Motor neuron (in vitro differentiated cells): ENCODE measurements at regions not wholly inside any gene's neighbourhood (a gene's known extent, or its start where the extent isn't known, plus 50 kb on each side); places are given as distances from the start of the nearest gene placed in this dataset.
A peak's percentile ranks its signal among the peaks of the same experiment; 100 is the strongest.

ENCODE experiments used
- ATAC-seq, 8 experiments: fragments of 200-7000 bp; cut with Tn5 transposase; replicated peaks in 6 of 8; 2 replicates each; pipeline ENCODE4 v1.8.0; 2021; ENCODE audit warnings: mild to moderate bottlenecking in 8 of 8, moderate library complexity in 8 of 8
- H3K27ac ChIP-seq, 2 donors: fragments of 250-450 bp; sonication (Bioruptor Pico); 2 replicates each; pipeline ENCODE4 v1.9.0; 2021; ENCODE audit warnings: antibody characterized with exemption in 2 of 2, mild to moderate bottlenecking in 2 of 2, moderate library complexity in 1 of 2
- H3K4me1 ChIP-seq, 2 donors: fragments of 250-450 bp; sonication (Bioruptor Pico); replicated peaks in 1 of 2; 2 replicates each; pipeline ENCODE4 v1.6.1; 2021; ENCODE audit warnings: antibody characterized with exemption in 2 of 2, mild to moderate bottlenecking in 2 of 2, moderate library complexity in 1 of 2
- H3K4me3 ChIP-seq, 5 donors: fragments of 250-450 bp; sonication (Bioruptor Pico); 2 replicates each; pipeline ENCODE4 v1.9.0; 2021; ENCODE audit warnings: antibody characterized with exemption in 5 of 5, mild to moderate bottlenecking in 5 of 5, moderate library complexity in 4 of 5
- WGBS, 10 experiments: fragments of 450-650 bp; shearing (Covaris generic); methylation state at CpG; one replicate each; pipeline ENCODE4 v1.0.0; 2022; 5-methylcytosine and 5-hydroxymethylcytosine counted together
- in situ Hi-C, 9 experiments: fragments of 400-800 bp; cut with MboI; loops; one replicate each; pipeline ENCODE4 v1.15.0; 2021; ENCODE audit warnings: low sequenced_read_pairs in 9 of 9, low pct_unique_long_range_greater_than_20kb in 2 of 9; ENCODE audit not compliant: unreplicated experiment in 9 of 9

DNA sequence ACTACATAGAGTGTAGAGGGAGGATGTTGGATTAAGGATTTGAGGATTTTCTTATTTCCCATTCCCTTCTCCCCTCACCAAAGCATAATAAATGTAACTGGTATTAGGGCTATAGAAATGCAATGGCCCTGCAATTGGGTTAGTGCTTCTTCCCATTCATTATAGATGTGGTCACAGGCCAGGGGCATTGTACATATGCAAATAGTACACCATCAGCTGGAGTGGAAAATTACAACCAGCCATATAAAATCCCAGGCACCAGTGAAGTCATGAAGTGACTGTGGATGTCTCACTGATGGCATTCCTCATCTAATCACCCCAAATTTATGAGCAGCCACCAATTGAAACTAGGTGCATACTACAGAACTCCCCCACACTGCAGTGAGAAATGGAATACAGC lies 105.9 kb downstream of the PLK2 start:
- in situ Hi-C loops, result no loop called here
- H3K4me3 ChIP-seq, result no peak overlapping the region
- peak in 6 of 8 experiments; percentile 26 to 67 (median 58) for ATAC-seq
- H3K4me1 ChIP-seq, result peaks cover 0 to 6% of the 10 kb centered on the region in 2 donors
- H3K27ac ChIP-seq, result no peak overlapping the region

GRCh38 chr5:58351190-58351589 lies 108.7 kb downstream of the PLK2 start:
- no peak overlapping the region for H3K4me3 ChIP-seq
- in situ Hi-C loops, result no loop called here
- WGBS, 10 experiments, result 29 to 100% (median 100%) methylated on average over 1 of the region's 1 CpG; no CpG with 5 or more reads in 2 of the 10 experiments
- H3K27ac ChIP-seq, result no peak overlapping the region
- peak in 3 of 8 experiments; percentile 52 to 63 (median 55) for ATAC-seq
- H3K4me1 ChIP-seq, result no peaks in the 10 kb centered on the region

DNA sequence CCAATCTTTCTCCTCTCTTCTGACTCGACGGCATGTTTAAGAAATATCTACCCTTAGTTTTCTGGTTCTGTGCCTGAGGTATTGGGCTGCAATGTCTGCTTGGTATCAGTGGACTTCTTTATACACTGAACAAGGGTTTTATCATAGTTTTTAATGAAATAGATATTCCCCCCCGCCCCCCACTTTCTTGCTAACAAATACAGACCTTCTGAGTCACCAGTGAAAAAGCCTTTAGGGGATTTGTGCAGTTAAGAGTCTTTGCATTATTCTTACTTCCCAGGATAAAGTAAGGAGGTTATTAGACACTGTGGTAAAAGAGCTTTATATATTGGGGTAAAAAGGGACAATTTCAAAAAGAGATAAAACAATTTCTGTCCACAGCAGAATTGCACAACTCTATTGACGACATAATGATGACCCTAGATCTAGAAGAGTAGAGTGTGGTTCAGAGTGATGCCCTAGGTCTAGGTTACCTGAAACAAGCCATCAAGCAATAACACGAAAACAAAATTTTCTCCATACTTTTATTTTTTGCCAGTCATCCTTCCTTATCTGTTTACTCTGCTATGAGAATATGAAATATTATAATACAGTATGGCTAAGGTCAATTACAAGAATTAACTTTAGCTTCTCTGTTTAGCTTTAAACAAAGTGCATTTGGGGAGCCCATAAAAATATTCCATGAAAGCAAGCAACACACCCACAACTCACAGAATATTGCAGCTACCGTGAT lies 110.7 kb downstream of the PLK2 start:
- WGBS, 10 experiments, result 71 to 100% (median 95%) methylated on average over 1 to 5 of the region's 6 CpGs; no CpG with 5 or more reads in 1 of the 10 experiments
- no peak for ATAC-seq
- in situ Hi-C loops, result loop anchor here in 1 of 9 experiments (25.0 kb wide), 1 partner anchor 88 kb away; no protein-coding TSS in a partner anchor

DNA sequence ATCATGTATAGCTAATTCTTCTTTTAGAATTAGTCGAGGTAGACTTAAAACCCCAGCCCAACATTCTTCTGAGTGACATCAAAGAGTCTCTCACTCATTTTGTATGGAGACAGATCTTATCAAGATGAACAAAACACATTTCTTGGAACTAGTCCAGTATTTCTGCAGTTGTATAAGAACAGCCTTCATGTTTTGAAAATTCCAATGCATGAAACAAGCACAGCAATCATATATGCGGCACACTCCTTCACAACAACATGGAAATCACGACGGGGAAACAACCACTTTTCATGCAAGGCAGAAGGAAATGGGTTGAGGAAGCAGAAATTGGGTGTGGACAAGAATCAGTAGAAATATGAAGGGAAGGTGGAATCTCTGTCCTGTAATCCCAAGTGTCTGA lies 113.8 kb downstream of the PLK2 start:
- in situ Hi-C loops, result loop anchor here in 1 of 9 experiments (25.0 kb wide), 1 partner anchor 91 kb away; no protein-coding TSS in a partner anchor
- peak in 3 of 8 experiments; percentile 46 to 83 (median 68) for ATAC-seq
- 7 to 100% (median 73%) methylated on average over 1 to 4 of the region's 4 CpGs for WGBS, 10 experiments

More for the DNA sequence above, 110.7 kb downstream of the PLK2 start:
- H3K4me1 ChIP-seq, result no peaks in the 10 kb centered on the region
- H3K4me3 ChIP-seq, result no peak overlapping the region
- no peak overlapping the region for H3K27ac ChIP-seq

GRCh38 chr5:58341476-58341875 lies 118.4 kb downstream of the PLK2 start:
- Histone ChIP-seq H3K27ac (no peak overlapping the region), H3K4me1 (no peaks in the 10 kb centered on the region), H3K4me3 (no peak overlapping the region)
- in situ Hi-C loops, result loop anchor here in 1 of 9 experiments (25.0 kb wide), 1 partner anchor 96 kb away; no protein-coding TSS in a partner anchor
- 59 to 100% (median 84%) methylated on average over 1 to 2 of the region's 2 CpGs for WGBS, 10 experiments
- peak in 1 of 8 experiments; percentile 13 for ATAC-seq

More for the DNA sequence above, 113.8 kb downstream of the PLK2 start:
- Histone ChIP-seq H3K27ac (no peak overlapping the region), H3K4me1 (no peaks in the 10 kb centered on the region), H3K4me3 (no peak overlapping the region)

- peak in 2 of 8 experiments; percentile 34 to 52 for ATAC-seq
- Histone ChIP-seq H3K4me1 (no peaks in the 10 kb centered on the region), H3K27ac (no peak overlapping the region), H3K4me3 (no peak overlapping the region)
- in situ Hi-C loops, result loop anchor here in 1 of 9 experiments (25.0 kb wide), 1 partner anchor 102 kb away; no protein-coding TSS in a partner anchor
These were observed 124.4 kb downstream of the PLK2 start for GRCh38 chr5:58335518-58335917.

- in situ Hi-C loops, result loop anchor here in 1 of 9 experiments (25.0 kb wide), 1 partner anchor 103 kb away; no protein-coding TSS in a partner anchor
- Histone ChIP-seq H3K4me3 (no peak overlapping the region), H3K4me1 (no peaks in the 10 kb centered on the region), H3K27ac (no peak overlapping the region)
- no peak for ATAC-seq
These were observed 125.9 kb downstream of the PLK2 start for GRCh38 chr5:58334035-58334434.

DNA sequence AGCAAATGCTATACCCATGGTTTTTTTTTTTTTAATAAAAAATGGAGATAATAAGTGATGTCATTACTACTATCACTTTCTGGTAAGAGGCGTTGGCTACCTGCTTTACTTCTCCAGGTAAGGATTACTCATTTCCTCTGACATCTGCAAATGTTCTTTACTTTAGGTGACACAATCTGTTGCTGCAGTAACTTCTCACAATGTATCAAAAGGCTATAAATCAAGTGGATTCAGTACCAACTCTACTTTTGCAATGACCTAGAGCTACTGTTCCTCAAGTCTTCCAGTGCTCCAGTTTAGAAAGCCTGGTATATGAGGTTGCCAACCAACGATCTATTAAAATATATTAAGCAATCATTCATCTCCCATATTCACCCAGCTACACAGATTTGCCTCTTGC lies 129.1 kb downstream of the PLK2 start:
- whole genome bisulfite sequencing, 10 experiments, result 35 to 100% (median 72%) methylated on average over 1 to 2 of the region's 2 CpGs
- Histone ChIP-seq H3K4me1 (peaks cover 0 to 6% of the 10 kb centered on the region in 2 donors), H3K27ac (no peak overlapping the region), H3K4me3 (no peak overlapping the region)
- in situ Hi-C loops, result loop anchor here in 1 of 9 experiments (25.0 kb wide), 1 partner anchor 107 kb away; no protein-coding TSS in a partner anchor
- no peak for ATAC-seq

DNA sequence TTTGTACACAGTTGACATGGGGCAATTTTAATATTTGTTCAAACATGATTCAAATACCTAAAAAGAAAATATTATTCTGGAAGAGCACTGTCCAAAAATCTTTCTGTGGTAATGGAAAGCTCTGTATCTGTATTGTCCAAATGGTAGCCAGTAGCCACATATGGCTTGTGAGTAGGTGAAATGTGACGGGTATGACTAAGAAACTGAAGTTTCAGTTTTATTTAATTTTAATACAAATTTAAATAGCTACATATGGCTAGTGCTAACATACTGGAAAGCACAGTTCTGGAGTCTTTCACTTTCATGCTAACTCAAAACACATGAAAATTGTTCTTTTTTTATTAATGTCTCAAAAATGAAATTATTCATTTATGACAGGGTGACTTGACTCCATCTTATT lies 132.6 kb downstream of the PLK2 start:
- in situ Hi-C loops, result loop anchor here in 1 of 9 experiments (25.0 kb wide), 1 partner anchor 110 kb away; no protein-coding TSS in a partner anchor
- peak in 1 of 8 experiments; percentile 25 for ATAC-seq
- Histone ChIP-seq H3K27ac (no peak overlapping the region), H3K4me1 (peaks cover 0 to 7% of the 10 kb centered on the region in 2 donors), H3K4me3 (no peak overlapping the region)
- WGBS, 10 experiments, result 0 to 100% (median 94%) methylated on average over 1 of the region's 1 CpG; no CpG with 5 or more reads in 4 of the 10 experiments

DNA sequence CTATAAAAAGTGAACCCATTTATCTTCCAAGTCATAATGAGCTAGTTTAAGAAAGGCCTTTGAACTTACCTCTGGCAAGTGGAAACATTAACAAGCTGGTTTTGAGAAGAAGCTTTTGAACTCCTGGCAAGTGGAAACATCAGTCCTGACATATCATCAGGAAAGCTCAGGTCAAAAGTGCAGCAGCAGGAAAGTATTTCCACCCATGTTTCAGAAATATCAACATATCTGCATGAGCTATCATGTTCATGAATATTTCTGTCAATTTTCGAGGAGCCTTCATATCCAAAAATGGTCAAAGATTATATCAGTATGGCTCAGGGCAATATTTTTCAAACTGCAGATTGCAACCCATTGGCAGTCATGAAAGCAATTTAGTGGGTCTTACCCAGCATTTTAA lies 133.9 kb downstream of the PLK2 start:
- peak in 4 of 8 experiments; percentile 16 to 88 (median 83) for ATAC-seq
- no peak overlapping the region for H3K4me3 ChIP-seq
- peaks cover 0 to 7% of the 10 kb centered on the region in 2 donors for H3K4me1 ChIP-seq
- H3K27ac ChIP-seq, result no peak overlapping the region
- WGBS, 10 experiments, result 0 to 100% (median 11%) methylated on average over 1 of the region's 1 CpG; no CpG with 5 or more reads in 3 of the 10 experiments
- in situ Hi-C loops, result loop anchor here in 1 of 9 experiments (25.0 kb wide), 1 partner anchor 111 kb away; no protein-coding TSS in a partner anchor

DNA sequence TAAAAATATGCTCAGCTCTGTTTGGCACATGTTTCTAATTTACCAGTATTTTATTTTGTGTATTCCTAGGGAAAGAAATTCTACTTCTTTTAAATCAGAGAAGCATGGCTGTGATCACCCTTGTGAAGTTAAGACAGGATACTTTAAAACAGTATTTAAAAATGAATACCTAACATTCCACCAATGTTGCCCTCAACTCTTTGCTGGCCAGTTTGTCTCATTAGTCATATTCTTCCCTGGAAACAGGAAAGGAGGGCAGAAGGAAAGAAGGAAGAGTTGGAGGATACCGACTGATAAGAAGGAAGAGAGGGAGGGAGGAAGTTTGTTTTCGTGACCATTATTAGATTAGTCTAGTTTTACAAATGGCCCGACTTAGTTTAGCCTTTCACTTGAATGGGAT lies 137.4 kb downstream of the PLK2 start:
- H3K4me3 ChIP-seq, result no peak overlapping the region
- 0 to 90% (median 44%) methylated on average over 1 to 3 of the region's 3 CpGs; no CpG with 5 or more reads in 1 of the 10 experiments for WGBS, 10 experiments
- peaks cover 0 to 7% of the 10 kb centered on the region in 2 donors for H3K4me1 ChIP-seq
- in situ Hi-C loops, result no loop called here
- H3K27ac ChIP-seq, result no peak overlapping the region
- ATAC-seq, result peak in 1 of 8 experiments; percentile 19

DNA sequence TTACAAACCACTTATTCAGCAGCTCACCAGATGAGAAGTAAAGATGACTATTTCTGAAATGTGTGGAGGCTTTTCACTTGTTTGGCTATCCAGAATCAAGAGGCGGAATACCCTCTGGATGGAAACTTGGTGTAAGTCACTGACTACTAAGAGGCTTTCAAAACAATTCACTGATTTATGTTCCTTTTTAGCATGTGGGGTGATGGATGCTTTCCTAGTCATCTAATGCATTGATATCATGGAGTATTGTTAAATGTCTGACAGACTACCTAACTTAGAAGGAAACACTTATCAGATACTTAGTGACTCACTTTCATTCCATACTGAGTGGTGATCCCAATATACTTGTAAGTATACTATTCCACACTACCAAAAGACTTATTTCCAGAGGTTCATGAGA lies 141.4 kb downstream of the PLK2 start:
- Histone ChIP-seq H3K4me3 (no peak overlapping the region), H3K27ac (no peak overlapping the region), H3K4me1 (no peaks in the 10 kb centered on the region)
- WGBS, 10 experiments, result 80 to 100% (median 100%) methylated on average over 1 of the region's 1 CpG; no CpG with 5 or more reads in 3 of the 10 experiments
- no peak for ATAC-seq
- in situ Hi-C loops, result no loop called here

GRCh38 chr5:58317808-58318207 lies 142.1 kb downstream of the PLK2 start:
- in situ Hi-C loops, result no loop called here
- Histone ChIP-seq H3K4me1 (no peaks in the 10 kb centered on the region), H3K27ac (no peak overlapping the region), H3K4me3 (no peak overlapping the region)
- ATAC-seq, result no peak
